ENCODE measurements at regions not wholly inside any gene's neighbourhood (a gene's known extent, or its start where the extent isn't known, plus 50 kb on each side); places are given as distances from the start of the nearest gene placed in this dataset.

DNA sequence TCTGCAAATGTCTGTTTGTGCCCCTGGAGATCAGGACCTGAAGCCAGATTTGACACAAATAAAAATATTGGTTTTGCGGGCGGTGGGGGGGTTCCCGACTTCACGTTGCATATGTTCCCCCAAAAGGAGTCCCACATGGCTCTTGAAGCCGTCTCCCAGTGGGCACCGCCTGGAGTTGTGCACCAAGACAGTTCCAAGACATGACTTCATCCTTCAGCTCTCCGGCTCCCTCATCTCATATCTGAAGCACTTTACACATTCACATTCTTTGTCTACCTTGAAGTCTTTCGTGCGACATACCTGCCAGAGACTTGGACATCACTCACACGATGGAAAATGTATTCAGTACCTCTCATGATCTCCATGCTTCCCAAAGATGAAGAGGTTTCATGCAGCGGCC, 362.8 kb upstream of the FOXK1 start:
- Histone ChIP-seq H3K9me3 (peaks cover 0 to 26% (median 21%) of the 10 kb centered on the region in 4 donors), H3K27me3 (no peaks in the 10 kb centered on the region), H3K4me1 (no peaks in the 10 kb centered on the region), H3K27ac (no peak overlapping the region), H3K4me3 (no peak overlapping the region), H3K36me3 (no peaks in the 10 kb centered on the region)
- intact Hi-C loops (cut with DNase I; ENCODE audit: low total_unique reads), result no loop called here
- TF ChIP-seq EP300 (IDR thresholded peaks at IDR 0.05) (no peak), POLR2A (IDR thresholded peaks at IDR 0.05) (no peak)
- TF ChIP-seq, protein P1, sequence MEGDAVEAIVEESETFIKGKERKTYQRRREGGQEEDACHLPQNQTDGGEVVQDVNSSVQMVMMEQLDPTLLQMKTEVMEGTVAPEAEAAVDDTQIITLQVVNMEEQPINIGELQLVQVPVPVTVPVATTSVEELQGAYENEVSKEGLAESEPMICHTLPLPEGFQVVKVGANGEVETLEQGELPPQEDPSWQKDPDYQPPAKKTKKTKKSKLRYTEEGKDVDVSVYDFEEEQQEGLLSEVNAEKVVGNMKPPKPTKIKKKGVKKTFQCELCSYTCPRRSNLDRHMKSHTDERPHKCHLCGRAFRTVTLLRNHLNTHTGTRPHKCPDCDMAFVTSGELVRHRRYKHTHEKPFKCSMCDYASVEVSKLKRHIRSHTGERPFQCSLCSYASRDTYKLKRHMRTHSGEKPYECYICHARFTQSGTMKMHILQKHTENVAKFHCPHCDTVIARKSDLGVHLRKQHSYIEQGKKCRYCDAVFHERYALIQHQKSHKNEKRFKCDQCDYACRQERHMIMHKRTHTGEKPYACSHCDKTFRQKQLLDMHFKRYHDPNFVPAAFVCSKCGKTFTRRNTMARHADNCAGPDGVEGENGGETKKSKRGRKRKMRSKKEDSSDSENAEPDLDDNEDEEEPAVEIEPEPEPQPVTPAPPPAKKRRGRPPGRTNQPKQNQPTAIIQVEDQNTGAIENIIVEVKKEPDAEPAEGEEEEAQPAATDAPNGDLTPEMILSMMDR (IDR thresholded peaks at IDR 0.05), result no peak
- 82 to 90% (median 89%) methylated on average over 11 of the region's 11 CpGs for WGBS, 5 donors
- no peak for DNase-seq

DNA sequence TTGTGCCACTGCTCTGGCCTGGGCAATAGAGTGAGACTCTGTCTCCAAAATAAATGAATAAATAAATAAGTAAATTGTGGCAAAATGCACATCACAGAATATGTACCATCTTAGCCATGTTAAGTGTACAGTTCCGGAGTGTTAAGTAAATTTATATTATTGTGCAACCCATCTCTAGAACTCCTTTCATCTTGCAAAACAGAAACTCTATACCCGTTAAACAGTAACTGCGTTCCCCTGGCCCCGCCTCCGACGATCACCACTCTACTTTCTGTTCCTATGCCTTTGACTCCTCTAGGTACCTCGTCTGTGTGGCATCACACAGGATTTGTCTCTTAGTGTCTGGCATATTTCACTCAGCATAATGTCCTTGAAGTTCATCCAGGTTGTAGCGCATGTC, 356.4 kb upstream of the FOXK1 start:
- no peaks in the 10 kb centered on the region for H3K36me3 ChIP-seq
- peaks cover 0 to 16% (median 11%) of the 10 kb centered on the region in 4 donors for H3K9me3 ChIP-seq
- 80 to 86% (median 84%) methylated on average over 8 of the region's 8 CpGs for WGBS, 5 donors
- no peak overlapping the region for H3K27ac ChIP-seq
- intact Hi-C loops (cut with DNase I; ENCODE audit: low total_unique reads), result no loop called here
- TF ChIP-seq POLR2A (IDR thresholded peaks at IDR 0.05), result no peak
- no peak for TF ChIP-seq EP300 (IDR thresholded peaks at IDR 0.05)
- TF ChIP-seq, protein P1 (IDR thresholded peaks at IDR 0.05), result no peak
- no peak for TF ChIP-seq POLR2AphosphoS5 (IDR thresholded peaks at IDR 0.05)
- H3K27me3 ChIP-seq, result no peaks in the 10 kb centered on the region
- no peaks in the 10 kb centered on the region for H3K4me1 ChIP-seq
- H3K4me3 ChIP-seq, result no peak overlapping the region
- DNase-seq, result no peak

GRCh38 chr7:4331711-4332110, 350.4 kb upstream of the FOXK1 start:
- Histone ChIP-seq H3K4me1 (no peaks in the 10 kb centered on the region), H3K27ac (no peak overlapping the region), H3K9me3 (no peaks in the 10 kb centered on the region), H3K27me3 (no peaks in the 10 kb centered on the region), H3K36me3 (no peaks in the 10 kb centered on the region), H3K4me3 (no peak overlapping the region)
- intact Hi-C loops (cut with DNase I; ENCODE audit: low total_unique reads), result no loop called here
- TF ChIP-seq EP300 (IDR thresholded peaks at IDR 0.05) (no peak), POLR2A (IDR thresholded peaks at IDR 0.05) (no peak), POLR2AphosphoS5 (IDR thresholded peaks at IDR 0.05) (no peak)
- TF ChIP-seq, protein P1 (IDR thresholded peaks at IDR 0.05), result no peak
- WGBS, 5 donors, result 85 to 92% (median 90%) methylated on average over 8 of the region's 8 CpGs
- no peak for DNase-seq

DNA sequence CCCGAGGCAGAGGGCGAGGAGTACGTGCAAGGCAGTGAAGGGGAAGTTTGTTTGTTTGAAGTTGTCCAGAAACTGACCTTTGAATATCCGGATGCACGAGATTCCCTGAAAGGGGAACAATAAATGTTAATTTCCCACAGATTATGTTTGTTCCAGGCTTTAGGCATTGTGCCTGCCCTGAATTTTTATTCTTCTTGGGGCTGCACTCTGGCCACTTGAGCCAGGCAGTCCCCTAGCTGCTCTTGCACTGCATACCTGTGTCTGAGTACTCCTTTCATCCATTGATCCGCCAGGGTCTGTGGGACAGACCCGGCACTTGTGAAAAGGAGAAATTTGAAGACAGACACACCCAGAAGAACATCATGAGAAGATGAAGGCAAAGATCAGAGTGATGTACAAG, 343.5 kb upstream of the FOXK1 start:
- TF ChIP-seq, protein P1 (IDR thresholded peaks at IDR 0.05), result no peak
- TF ChIP-seq POLR2A (IDR thresholded peaks at IDR 0.05) (no peak), EP300 (IDR thresholded peaks at IDR 0.05) (no peak), POLR2AphosphoS5 (IDR thresholded peaks at IDR 0.05) (no peak)
- intact Hi-C loops (cut with DNase I; ENCODE audit: low total_unique reads), result no loop called here
- Histone ChIP-seq H3K36me3 (no peaks in the 10 kb centered on the region), H3K27me3 (no peaks in the 10 kb centered on the region), H3K4me1 (no peaks in the 10 kb centered on the region), H3K27ac (no peak overlapping the region), H3K9me3 (peaks cover 0 to 8% (median 0%) of the 10 kb centered on the region in 4 donors), H3K4me3 (no peak overlapping the region)
- 76 to 88% (median 81%) methylated on average over 7 of the region's 7 CpGs for WGBS, 5 donors
- no peak for DNase-seq
